CD14-positive monocyte (primary cell): ENCODE measurements at regions not wholly inside any gene's neighbourhood (a gene's known extent, or its start where the extent isn't known, plus 50 kb on each side); places are given as distances from the start of the nearest gene placed in this dataset.

Experiments
- DNase-seq, 3 donors: peaks; one replicate each; pipeline ENCODE4 v3.0.0-alpha.2; 2011 to 2022
- H2AFZ ChIP-seq: 2 replicates; pipeline ENCODE4 v1.6.0; 2012; ENCODE audit warnings: mild to moderate bottlenecking, low read depth, low read length, inconsistent platforms; ENCODE audit not compliant: insufficient read depth, poor library complexity, severe bottlenecking
- H3K27ac ChIP-seq, 2 donors: 1 replicate in 1 of 2; 2 replicates in 1 of 2; pipeline ENCODE4 v1.5.1; 2012 to 2013; ENCODE audit warnings: low read length in 2 of 2, control low read depth in 1 of 2, inconsistent platforms in 1 of 2, low read depth in 1 of 2, mild to moderate bottlenecking in 1 of 2
- H3K27me3 ChIP-seq, 2 donors: one replicate each; pipeline versions ENCODE4 v1.6.0 to v1.6.1; 2011 to 2013; ENCODE audit warnings: low read length in 2 of 2; ENCODE audit not compliant: control insufficient read depth in 2 of 2, insufficient read depth in 2 of 2
- H3K36me3 ChIP-seq, 2 donors: replicated peaks in 1 of 2; 1 replicate in 1 of 2; 2 replicates in 1 of 2; pipeline versions ENCODE4 v1.5.1 to v1.6.1; 2012 to 2013; ENCODE audit warnings: low read length in 2 of 2, control low read depth in 1 of 2, inconsistent platforms in 1 of 2, mild to moderate bottlenecking in 1 of 2; ENCODE audit not compliant: insufficient read depth in 2 of 2, control insufficient read depth in 1 of 2
- H3K4me1 ChIP-seq, 2 donors: 1 replicate in 1 of 2; 2 replicates in 1 of 2; pipeline versions ENCODE4 v1.5.1 to v1.6.1; 2012 to 2013; ENCODE audit warnings: low read length in 2 of 2, control low read depth in 1 of 2, inconsistent platforms in 1 of 2, mild to moderate bottlenecking in 1 of 2, moderate library complexity in 1 of 2; ENCODE audit not compliant: insufficient read depth in 2 of 2, control insufficient read depth in 1 of 2
- H3K4me2 ChIP-seq: replicated peaks from 2 replicates; pipeline ENCODE3; 2012; ENCODE audit warnings: low read length, moderate library complexity, mild to moderate bottlenecking; ENCODE audit not compliant: poor library complexity, severe bottlenecking; ENCODE audit errors: extremely low read depth
- H3K4me3 ChIP-seq, 3 experiments: fragments of 200-600 bp in 1 of 3; sonication (generic) in 1 of 3; replicated peaks in 1 of 3; 1 replicate in 2 of 3; 2 replicates in 1 of 3; pipeline ENCODE4 v1.5.1; 2011 to 2013; ENCODE audit warnings: low read length in 3 of 3, mild to moderate bottlenecking in 3 of 3, control low read depth in 2 of 3, low read depth in 2 of 3, inconsistent platforms in 1 of 3, moderate library complexity in 1 of 3
- H3K79me2 ChIP-seq: 2 replicates; pipeline ENCODE4 v1.6.0; 2012; ENCODE audit warnings: mild to moderate bottlenecking, control low read depth, inconsistent platforms, low read length, moderate library complexity; ENCODE audit not compliant: insufficient read depth
- H3K9ac ChIP-seq: 2 replicates; pipeline ENCODE4 v1.6.0; 2017; ENCODE audit warnings: low read length, mild to moderate bottlenecking; ENCODE audit not compliant: insufficient read depth, poor library complexity, severe bottlenecking
- H3K9me3 ChIP-seq, 2 donors: replicated peaks in 1 of 2; 1 replicate in 1 of 2; 2 replicates in 1 of 2; pipeline versions ENCODE4 v1.5.1 to v1.6.1; 2012 to 2013; ENCODE audit warnings: low read length in 2 of 2, control low read depth in 1 of 2; ENCODE audit not compliant: control insufficient read depth in 1 of 2, insufficient read depth in 1 of 2
- H4K20me1 ChIP-seq: 2 replicates; pipeline ENCODE4 v1.6.0; 2012; ENCODE audit warnings: mild to moderate bottlenecking, low read length, control low read depth, moderate library complexity; ENCODE audit not compliant: insufficient read depth
- H3K27ac Mint-ChIP-seq, 7 donors: one replicate each; pipeline ENCODE4 v1.8.0; 2020; ENCODE audit warnings: mild to moderate bottlenecking in 7 of 7, mixed read lengths in 7 of 7, moderate library complexity in 6 of 7, inconsistent platforms in 2 of 7
- H3K27me3 Mint-ChIP-seq, 3 donors: one replicate each; pipeline ENCODE4 v1.8.0; 2021 to 2022; ENCODE audit warnings: low read depth in 3 of 3, mild to moderate bottlenecking in 3 of 3, mixed read lengths in 3 of 3, moderate library complexity in 3 of 3, inconsistent platforms in 1 of 3
- H3K36me3 Mint-ChIP-seq, 2 donors: one replicate each; pipeline ENCODE4 v1.8.0; 2020; ENCODE audit warnings: mixed read lengths in 2 of 2, inconsistent platforms in 1 of 2, mild to moderate bottlenecking in 1 of 2
- H3K4me1 Mint-ChIP-seq: one replicate; pipeline ENCODE4 v1.8.0; 2020; ENCODE audit warnings: mild to moderate bottlenecking, mixed read lengths
- H3K4me3 Mint-ChIP-seq, 2 donors: one replicate each; pipeline ENCODE4 v1.8.0; 2020; ENCODE audit warnings: mild to moderate bottlenecking in 2 of 2, mixed read lengths in 2 of 2, moderate library complexity in 1 of 2
- H3K9me3 Mint-ChIP-seq, 7 donors: one replicate each; pipeline ENCODE4 v1.8.0; 2020 to 2022; ENCODE audit warnings: mixed read lengths in 7 of 7, mild to moderate bottlenecking in 6 of 7, moderate library complexity in 6 of 7, inconsistent platforms in 2 of 7
- WGBS: methylation state at CpG from one replicate; pipeline ENCODE4 v1.1.5; 2013; ENCODE audit warnings: missing lambda C conversion rate; ENCODE audit not compliant: insufficient coverage; 5-methylcytosine and 5-hydroxymethylcytosine counted together
- intact Hi-C, 2 donors: fragments of 100-400 bp; cut with micrococcal nuclease; formaldehyde crosslinking; loops; one replicate each; pipeline versions ENCODE4 v1.15.0 to v1.15.1; 2023
- TF ChIP-seq, protein P1 (sequence below): fragments of 200-600 bp; IDR thresholded peaks from one replicate; pipeline ENCODE4 v1.8.0; 2022; ENCODE audit warnings: antibody characterized with exemption, mild to moderate bottlenecking

GRCh38 chr2:56685205-56685604 lies 501.4 kb downstream of the CCDC85A start:
- Histone ChIP-seq H4K20me1 (no peaks in the 10 kb centered on the region), H3K9ac (no peak overlapping the region), H3K4me3 (no peak overlapping the region), H3K9me3 (peaks cover 0 to 2% of the 10 kb centered on the region in 2 donors), H3K79me2 (no peaks in the 10 kb centered on the region), H3K4me2 (no peak overlapping the region), H2AFZ (no peak overlapping the region), H3K27me3 (no peaks in the 10 kb centered on the region), H3K27ac (no peak overlapping the region), H3K4me1 (no peaks in the 10 kb centered on the region), H3K36me3 (no peaks in the 10 kb centered on the region)
- no peak overlapping the region for H3K4me3 Mint-ChIP-seq
- TF ChIP-seq, protein P1, sequence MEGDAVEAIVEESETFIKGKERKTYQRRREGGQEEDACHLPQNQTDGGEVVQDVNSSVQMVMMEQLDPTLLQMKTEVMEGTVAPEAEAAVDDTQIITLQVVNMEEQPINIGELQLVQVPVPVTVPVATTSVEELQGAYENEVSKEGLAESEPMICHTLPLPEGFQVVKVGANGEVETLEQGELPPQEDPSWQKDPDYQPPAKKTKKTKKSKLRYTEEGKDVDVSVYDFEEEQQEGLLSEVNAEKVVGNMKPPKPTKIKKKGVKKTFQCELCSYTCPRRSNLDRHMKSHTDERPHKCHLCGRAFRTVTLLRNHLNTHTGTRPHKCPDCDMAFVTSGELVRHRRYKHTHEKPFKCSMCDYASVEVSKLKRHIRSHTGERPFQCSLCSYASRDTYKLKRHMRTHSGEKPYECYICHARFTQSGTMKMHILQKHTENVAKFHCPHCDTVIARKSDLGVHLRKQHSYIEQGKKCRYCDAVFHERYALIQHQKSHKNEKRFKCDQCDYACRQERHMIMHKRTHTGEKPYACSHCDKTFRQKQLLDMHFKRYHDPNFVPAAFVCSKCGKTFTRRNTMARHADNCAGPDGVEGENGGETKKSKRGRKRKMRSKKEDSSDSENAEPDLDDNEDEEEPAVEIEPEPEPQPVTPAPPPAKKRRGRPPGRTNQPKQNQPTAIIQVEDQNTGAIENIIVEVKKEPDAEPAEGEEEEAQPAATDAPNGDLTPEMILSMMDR = no peak
- no peak overlapping the region for H3K27ac Mint-ChIP-seq
- no peaks in the 10 kb centered on the region for H3K27me3 Mint-ChIP-seq
- peaks cover 0 to 3% (median 0%) of the 10 kb centered on the region in 7 donors for H3K9me3 Mint-ChIP-seq
- no peaks in the 10 kb centered on the region for H3K4me1 Mint-ChIP-seq
- WGBS = 94% methylated on average over 2 of the region's 4 CpGs
- intact Hi-C loops = no loop called here
- no peaks in the 10 kb centered on the region for H3K36me3 Mint-ChIP-seq
- no peak for DNase-seq

DNA sequence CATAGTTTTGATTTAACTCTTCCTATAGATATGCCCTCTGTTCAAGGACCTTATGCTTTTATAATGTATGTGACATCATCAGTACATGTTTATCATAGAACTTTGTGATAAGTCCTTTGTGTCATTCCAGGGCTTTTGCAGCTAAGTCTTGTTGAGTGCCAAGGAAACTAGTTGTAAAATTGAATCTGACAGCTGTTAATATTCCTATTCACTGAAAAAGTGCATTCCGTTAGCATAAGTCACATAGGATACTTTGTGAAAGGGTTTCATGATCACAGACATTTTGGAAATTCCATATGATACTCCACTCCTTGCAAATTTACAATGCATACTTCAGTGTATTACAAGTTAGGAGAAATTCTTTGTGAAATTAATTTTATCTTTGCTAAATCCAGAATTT lies 503.4 kb downstream of the CCDC85A start:
- Mint-ChIP-seq H3K4me3 (no peak overlapping the region), H3K27me3 (no peaks in the 10 kb centered on the region), H3K36me3 (no peaks in the 10 kb centered on the region), H3K27ac (no peak overlapping the region), H3K9me3 (peaks cover 0 to 3% (median 0%) of the 10 kb centered on the region in 7 donors), H3K4me1 (no peaks in the 10 kb centered on the region)
- H3K27ac ChIP-seq = no peak overlapping the region
- no peak overlapping the region for H3K4me3 ChIP-seq
- DNase-seq = no peak
- peaks cover 0 to 2% of the 10 kb centered on the region in 2 donors for H3K9me3 ChIP-seq
- no peaks in the 10 kb centered on the region for H3K4me1 ChIP-seq
- intact Hi-C loops = no loop called here
- H3K4me2 ChIP-seq = no peak overlapping the region
- no peaks in the 10 kb centered on the region for H4K20me1 ChIP-seq
- TF ChIP-seq, protein P1 = no peak
- H3K79me2 ChIP-seq = no peaks in the 10 kb centered on the region
- H3K9ac ChIP-seq = no peak overlapping the region
- H3K36me3 ChIP-seq = no peaks in the 10 kb centered on the region
- WGBS = no CpG with 5 or more reads among the region's 1 CpG
- H2AFZ ChIP-seq = no peak overlapping the region
- no peaks in the 10 kb centered on the region for H3K27me3 ChIP-seq
